ENCODE measurements at regions not wholly inside any gene's neighbourhood (a gene's known extent, or its start where the extent isn't known, plus 50 kb on each side); places are given as distances from the start of the nearest gene placed in this dataset.

DNA sequence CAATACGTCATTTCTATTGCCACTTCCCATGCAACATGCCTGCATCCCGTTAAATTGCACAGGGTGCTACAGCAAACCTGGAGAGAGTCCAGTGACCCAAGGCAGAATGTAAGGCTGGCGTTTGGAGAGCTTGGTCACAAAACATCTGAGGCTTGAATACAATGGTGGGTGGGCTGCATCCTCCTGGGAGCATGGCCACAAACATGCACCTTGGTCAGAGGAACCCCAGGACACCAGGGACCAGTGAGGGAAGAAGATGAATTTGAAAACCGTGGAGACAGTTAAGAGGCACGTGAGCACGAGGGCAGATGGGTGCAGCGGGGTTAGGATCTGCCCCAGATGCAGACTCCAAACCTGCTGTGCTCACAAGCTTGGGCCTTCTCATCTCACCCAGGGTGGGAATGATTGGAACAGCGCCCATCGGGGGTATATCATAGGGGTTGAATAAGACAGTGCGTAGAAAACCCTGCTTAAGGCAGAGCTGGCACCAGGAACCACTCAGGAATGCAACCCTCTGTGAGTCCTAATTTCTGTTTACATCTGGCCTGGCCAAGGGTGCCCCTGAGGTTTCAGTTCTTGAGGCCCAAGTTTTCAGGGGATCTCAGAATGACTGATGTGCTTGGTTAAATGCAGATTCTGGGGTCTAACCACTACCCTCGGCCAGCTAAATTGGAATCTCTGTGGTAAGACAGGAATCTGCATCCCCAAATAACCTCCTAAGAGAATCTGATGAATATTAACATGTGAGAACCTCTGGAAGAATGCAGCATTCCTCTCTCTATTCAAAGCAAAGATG lies 97.2 kb downstream of the ARL4C start:
- H3K9ac ChIP-seq (ENCODE audit: low read length), result no peak overlapping the region
- H3K4me1 ChIP-seq (ENCODE audit: control insufficient read depth in 1 of 2, insufficient read depth in 2 of 2, low read length in 2 of 2), result no peaks in the 10 kb centered on the region
- no peak overlapping the region for H3K4me2 ChIP-seq (ENCODE audit: low read length)
- DNase-seq (ENCODE audit: low read depth, low spot score), result no peak
- H3K4me3 ChIP-seq (replicated peaks in 1 of 2; ENCODE audit: low read depth in 1 of 2, low read length in 2 of 2), result no peak overlapping the region
- CTCF ChIA-PET, result no interaction called here
- no peaks in the 10 kb centered on the region for H4K20me1 ChIP-seq (ENCODE audit: insufficient read depth)
- TF ChIP-seq, protein P1, sequence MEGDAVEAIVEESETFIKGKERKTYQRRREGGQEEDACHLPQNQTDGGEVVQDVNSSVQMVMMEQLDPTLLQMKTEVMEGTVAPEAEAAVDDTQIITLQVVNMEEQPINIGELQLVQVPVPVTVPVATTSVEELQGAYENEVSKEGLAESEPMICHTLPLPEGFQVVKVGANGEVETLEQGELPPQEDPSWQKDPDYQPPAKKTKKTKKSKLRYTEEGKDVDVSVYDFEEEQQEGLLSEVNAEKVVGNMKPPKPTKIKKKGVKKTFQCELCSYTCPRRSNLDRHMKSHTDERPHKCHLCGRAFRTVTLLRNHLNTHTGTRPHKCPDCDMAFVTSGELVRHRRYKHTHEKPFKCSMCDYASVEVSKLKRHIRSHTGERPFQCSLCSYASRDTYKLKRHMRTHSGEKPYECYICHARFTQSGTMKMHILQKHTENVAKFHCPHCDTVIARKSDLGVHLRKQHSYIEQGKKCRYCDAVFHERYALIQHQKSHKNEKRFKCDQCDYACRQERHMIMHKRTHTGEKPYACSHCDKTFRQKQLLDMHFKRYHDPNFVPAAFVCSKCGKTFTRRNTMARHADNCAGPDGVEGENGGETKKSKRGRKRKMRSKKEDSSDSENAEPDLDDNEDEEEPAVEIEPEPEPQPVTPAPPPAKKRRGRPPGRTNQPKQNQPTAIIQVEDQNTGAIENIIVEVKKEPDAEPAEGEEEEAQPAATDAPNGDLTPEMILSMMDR (IDR thresholded peaks at IDR 0.05 in 2 of 3, conservative IDR thresholded peaks at IDR 0.05 in 1 of 3; ENCODE audit: borderline replicate concordance in 1 of 3, insufficient read depth in 1 of 3, low read depth in 2 of 3, low read length in 2 of 3), result no peak
- TF ChIP-seq ZFX (IDR thresholded peaks at IDR 0.05) (no peak), EZH2phosphoT487 (IDR thresholded peaks at IDR 0.05; ENCODE audit: borderline replicate concordance) (no peak), CEBPB (IDR thresholded peaks at IDR 0.05; ENCODE audit: low read depth) (no peak), SIN3A (IDR thresholded peaks at IDR 0.05; ENCODE audit: low read depth) (no peak)
- RAD21 ChIA-PET (ENCODE audit: low non-redundant PET in 1 of 2, low total read pairs in 2 of 2, uncharacterized antibody in 2 of 2, unreplicated experiment in 2 of 2), result no interaction called here
- no peaks in the 10 kb centered on the region for H3K9me3 ChIP-seq (ENCODE audit: control insufficient read depth in 1 of 2, insufficient read depth in 1 of 2, low read depth in 1 of 2, low read length in 2 of 2)
- POLR2A ChIA-PET, result no interaction called here
- no peak overlapping the region for H3K27ac ChIP-seq (ENCODE audit: low read depth, low read length)
- intact Hi-C loops (cut with micrococcal nuclease), result no loop called here
- H2AFZ ChIP-seq (ENCODE audit: low read depth, low read length, poor library complexity, severe bottlenecking), result no peak overlapping the region
- H3K79me2 ChIP-seq (ENCODE audit: insufficient read depth, low read length), result no peaks in the 10 kb centered on the region
- no peak for ATAC-seq
- BruUV-seq (replicated peaks), result no TSS peak
- H3K9me2 ChIP-seq (ENCODE audit: insufficient read depth), result no peaks in the 10 kb centered on the region
- no peaks in the 10 kb centered on the region for H3K36me3 ChIP-seq (ENCODE audit: control insufficient read depth in 1 of 2, insufficient read depth in 2 of 2, low read length in 2 of 2)
- no peaks in the 10 kb centered on the region for H3K27me3 ChIP-seq (ENCODE audit: insufficient read depth, low read length)

DNA sequence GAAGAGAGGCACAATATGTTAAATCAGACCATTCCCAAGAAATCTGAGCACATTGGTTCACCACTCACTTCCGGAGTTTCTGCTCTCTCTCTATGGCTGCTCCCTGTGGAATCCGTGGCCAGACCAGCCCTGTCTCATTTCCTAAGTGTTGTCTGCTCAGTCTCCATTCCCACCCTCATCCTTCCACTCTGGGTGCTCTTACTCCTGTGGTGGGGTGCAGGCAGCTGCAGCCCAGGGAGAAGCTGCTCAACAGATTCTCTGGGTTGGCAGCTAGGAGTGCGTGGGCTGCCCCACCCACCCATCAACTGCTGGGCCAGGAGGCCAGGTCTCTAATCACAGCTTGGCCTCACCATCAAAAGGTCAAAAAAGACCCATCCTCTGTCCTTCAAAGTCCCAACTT lies 98.3 kb downstream of the ARL4C start:
- ChIA-PET POLR2A (no interaction called here), RAD21 (ENCODE audit: low non-redundant PET in 1 of 2, low total read pairs in 2 of 2, uncharacterized antibody in 2 of 2, unreplicated experiment in 2 of 2) (no interaction called here), CTCF (no interaction called here)
- H3K9me3 ChIP-seq (ENCODE audit: control insufficient read depth in 1 of 2, insufficient read depth in 1 of 2, low read depth in 1 of 2, low read length in 2 of 2), result no peaks in the 10 kb centered on the region
- H3K4me1 ChIP-seq (ENCODE audit: control insufficient read depth in 1 of 2, insufficient read depth in 2 of 2, low read length in 2 of 2), result no peaks in the 10 kb centered on the region
- intact Hi-C loops (cut with micrococcal nuclease), result no loop called here
- no TSS peak for BruUV-seq (replicated peaks)
- no peak overlapping the region for H3K4me2 ChIP-seq (ENCODE audit: low read length)
- ATAC-seq (no peak), DNase-seq (ENCODE audit: low read depth, low spot score) (no peak)
- H2AFZ ChIP-seq (ENCODE audit: low read depth, low read length, poor library complexity, severe bottlenecking), result no peak overlapping the region
- no peaks in the 10 kb centered on the region for H3K9me2 ChIP-seq (ENCODE audit: insufficient read depth)
- no peaks in the 10 kb centered on the region for H3K27me3 ChIP-seq (ENCODE audit: insufficient read depth, low read length)
- H3K9ac ChIP-seq (ENCODE audit: low read length), result no peak overlapping the region
- no peak overlapping the region for H3K4me3 ChIP-seq (replicated peaks in 1 of 2; ENCODE audit: low read depth in 1 of 2, low read length in 2 of 2)
- no peaks in the 10 kb centered on the region for H3K79me2 ChIP-seq (ENCODE audit: insufficient read depth, low read length)
- no peak overlapping the region for H3K27ac ChIP-seq (ENCODE audit: low read depth, low read length)
- TF ChIP-seq CEBPB (IDR thresholded peaks at IDR 0.05; ENCODE audit: low read depth), result no peak
- TF ChIP-seq, protein P2, sequence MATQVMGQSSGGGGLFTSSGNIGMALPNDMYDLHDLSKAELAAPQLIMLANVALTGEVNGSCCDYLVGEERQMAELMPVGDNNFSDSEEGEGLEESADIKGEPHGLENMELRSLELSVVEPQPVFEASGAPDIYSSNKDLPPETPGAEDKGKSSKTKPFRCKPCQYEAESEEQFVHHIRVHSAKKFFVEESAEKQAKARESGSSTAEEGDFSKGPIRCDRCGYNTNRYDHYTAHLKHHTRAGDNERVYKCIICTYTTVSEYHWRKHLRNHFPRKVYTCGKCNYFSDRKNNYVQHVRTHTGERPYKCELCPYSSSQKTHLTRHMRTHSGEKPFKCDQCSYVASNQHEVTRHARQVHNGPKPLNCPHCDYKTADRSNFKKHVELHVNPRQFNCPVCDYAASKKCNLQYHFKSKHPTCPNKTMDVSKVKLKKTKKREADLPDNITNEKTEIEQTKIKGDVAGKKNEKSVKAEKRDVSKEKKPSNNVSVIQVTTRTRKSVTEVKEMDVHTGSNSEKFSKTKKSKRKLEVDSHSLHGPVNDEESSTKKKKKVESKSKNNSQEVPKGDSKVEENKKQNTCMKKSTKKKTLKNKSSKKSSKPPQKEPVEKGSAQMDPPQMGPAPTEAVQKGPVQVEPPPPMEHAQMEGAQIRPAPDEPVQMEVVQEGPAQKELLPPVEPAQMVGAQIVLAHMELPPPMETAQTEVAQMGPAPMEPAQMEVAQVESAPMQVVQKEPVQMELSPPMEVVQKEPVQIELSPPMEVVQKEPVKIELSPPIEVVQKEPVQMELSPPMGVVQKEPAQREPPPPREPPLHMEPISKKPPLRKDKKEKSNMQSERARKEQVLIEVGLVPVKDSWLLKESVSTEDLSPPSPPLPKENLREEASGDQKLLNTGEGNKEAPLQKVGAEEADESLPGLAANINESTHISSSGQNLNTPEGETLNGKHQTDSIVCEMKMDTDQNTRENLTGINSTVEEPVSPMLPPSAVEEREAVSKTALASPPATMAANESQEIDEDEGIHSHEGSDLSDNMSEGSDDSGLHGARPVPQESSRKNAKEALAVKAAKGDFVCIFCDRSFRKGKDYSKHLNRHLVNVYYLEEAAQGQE (IDR thresholded peaks at IDR 0.05; ENCODE audit: low read depth), result no peak
- TF ChIP-seq JUND (IDR thresholded peaks at IDR 0.05), result no peak
- TF ChIP-seq POLR2A (IDR thresholded peaks at IDR 0.05; ENCODE audit: borderline replicate concordance, extremely low read depth, insufficient read depth, insufficient read length), result no peak
- TF ChIP-seq EZH2phosphoT487 (IDR thresholded peaks at IDR 0.05; ENCODE audit: borderline replicate concordance), result no peak
- TF ChIP-seq ZNF274 (IDR thresholded peaks at IDR 0.05; ENCODE audit: low read depth, low read length), result no peak
- TF ChIP-seq, protein P1 (IDR thresholded peaks at IDR 0.05 in 2 of 3, conservative IDR thresholded peaks at IDR 0.05 in 1 of 3; ENCODE audit: borderline replicate concordance in 1 of 3, insufficient read depth in 1 of 3, low read depth in 2 of 3, low read length in 2 of 3), result no peak
- TF ChIP-seq RAD21 (IDR thresholded peaks at IDR 0.05; ENCODE audit: low read depth), result no peak
- no peaks in the 10 kb centered on the region for H4K20me1 ChIP-seq (ENCODE audit: insufficient read depth)
- H3K36me3 ChIP-seq (ENCODE audit: control insufficient read depth in 1 of 2, insufficient read depth in 2 of 2, low read length in 2 of 2), result no peaks in the 10 kb centered on the region

Data from HCT116 (cell line).